ENCODE measurements at regions not wholly inside any gene's neighbourhood (a gene's known extent, or its start where the extent isn't known, plus 50 kb on each side); places are given as distances from the start of the nearest gene placed in this dataset.

DNA sequence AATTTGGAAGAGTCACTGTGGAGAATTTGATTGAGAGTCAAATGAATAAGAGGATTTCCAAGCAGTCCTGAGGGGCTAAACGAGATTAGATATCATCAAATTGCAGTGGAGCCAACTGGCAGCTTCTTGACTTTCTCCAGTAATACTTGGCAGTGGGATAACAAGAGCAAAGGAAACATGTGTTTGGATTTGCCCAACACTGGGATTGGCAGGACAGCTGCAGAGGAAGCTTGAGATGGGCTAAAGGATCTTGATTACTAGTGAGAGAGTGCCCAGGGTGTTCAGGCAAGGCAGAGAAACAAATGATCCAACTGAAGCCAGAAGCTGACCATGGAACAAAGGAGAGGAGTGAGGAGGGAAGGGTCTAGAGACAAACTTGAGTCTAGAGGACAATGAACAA, 356.0 kb upstream of the ISL1 start:
- H3K79me2 ChIP-seq (ENCODE audit: insufficient read depth, low read length) = no peaks in the 10 kb centered on the region
- no peak overlapping the region for H2AFZ ChIP-seq (ENCODE audit: low read length)
- H3K27me3 Mint-ChIP-seq (ENCODE audit: low read depth) = no peaks in the 10 kb centered on the region
- no peak overlapping the region for H2AK5ac ChIP-seq (ENCODE audit: insufficient read length, low read length)
- no peaks in the 10 kb centered on the region for H3K9me3 Mint-ChIP-seq
- no peaks in the 10 kb centered on the region for H3K79me1 ChIP-seq (ENCODE audit: insufficient read depth, low read depth, low read length, poor library complexity, severe bottlenecking)
- H3K4me1 ChIP-seq (ENCODE audit: insufficient read depth, low read length) = no peaks in the 10 kb centered on the region
- no peak for DNase-seq
- no peak overlapping the region for H4K91ac ChIP-seq (ENCODE audit: insufficient read length, low read depth, low read length)
- H3K9ac ChIP-seq (ENCODE audit: extremely low read depth, insufficient read length, low read length) = no peak overlapping the region
- no peaks in the 10 kb centered on the region for H3K23me2 ChIP-seq (ENCODE audit: insufficient read length, low read depth, low read length, poor library complexity, severe bottlenecking)
- no peak overlapping the region for H3K56ac ChIP-seq (ENCODE audit: insufficient read length, low read depth, low read length)
- H3K9me3 ChIP-seq (ENCODE audit: control insufficient read depth, low read depth, low read length) = no peaks in the 10 kb centered on the region
- H2BK5ac ChIP-seq (ENCODE audit: insufficient read length, low read length) = no peak overlapping the region
- H3K27me3 ChIP-seq (ENCODE audit: insufficient read depth, low read length) = no peaks in the 10 kb centered on the region
- no CpG with 5 or more reads among the region's 1 CpG for WGBS (ENCODE audit: extremely low coverage, insufficient read length, low lambda C conversion rate)
- H2BK120ac ChIP-seq (ENCODE audit: low read depth, low read length, poor library complexity, severe bottlenecking) = no peak overlapping the region
- H3K14ac ChIP-seq (ENCODE audit: insufficient read depth, low read length) = no peak overlapping the region
- H3T11ph ChIP-seq (ENCODE audit: low read length) = no peak overlapping the region
- H3K4me3 Mint-ChIP-seq = no peak overlapping the region
- H3K36me3 Mint-ChIP-seq (ENCODE audit: insufficient read depth in 1 of 3, low read depth in 3 of 3) = no peaks in the 10 kb centered on the region
- H4K20me1 ChIP-seq (ENCODE audit: control insufficient read depth, insufficient read depth, insufficient read length) = no peaks in the 10 kb centered on the region
- TF ChIP-seq, protein P1, sequence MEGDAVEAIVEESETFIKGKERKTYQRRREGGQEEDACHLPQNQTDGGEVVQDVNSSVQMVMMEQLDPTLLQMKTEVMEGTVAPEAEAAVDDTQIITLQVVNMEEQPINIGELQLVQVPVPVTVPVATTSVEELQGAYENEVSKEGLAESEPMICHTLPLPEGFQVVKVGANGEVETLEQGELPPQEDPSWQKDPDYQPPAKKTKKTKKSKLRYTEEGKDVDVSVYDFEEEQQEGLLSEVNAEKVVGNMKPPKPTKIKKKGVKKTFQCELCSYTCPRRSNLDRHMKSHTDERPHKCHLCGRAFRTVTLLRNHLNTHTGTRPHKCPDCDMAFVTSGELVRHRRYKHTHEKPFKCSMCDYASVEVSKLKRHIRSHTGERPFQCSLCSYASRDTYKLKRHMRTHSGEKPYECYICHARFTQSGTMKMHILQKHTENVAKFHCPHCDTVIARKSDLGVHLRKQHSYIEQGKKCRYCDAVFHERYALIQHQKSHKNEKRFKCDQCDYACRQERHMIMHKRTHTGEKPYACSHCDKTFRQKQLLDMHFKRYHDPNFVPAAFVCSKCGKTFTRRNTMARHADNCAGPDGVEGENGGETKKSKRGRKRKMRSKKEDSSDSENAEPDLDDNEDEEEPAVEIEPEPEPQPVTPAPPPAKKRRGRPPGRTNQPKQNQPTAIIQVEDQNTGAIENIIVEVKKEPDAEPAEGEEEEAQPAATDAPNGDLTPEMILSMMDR (conservative IDR thresholded peaks at IDR 0.05) = no peak
- H4K5ac ChIP-seq (ENCODE audit: insufficient read length, low read depth, low read length) = no peak overlapping the region
- H4K8ac ChIP-seq (replicated peaks; ENCODE audit: insufficient read length, low read depth, low read length) = no peak overlapping the region
- H3K4me2 ChIP-seq (ENCODE audit: insufficient read depth, insufficient read length, low read length) = no peak overlapping the region
- H3K27ac ChIP-seq (ENCODE audit: insufficient read length, low read depth, low read length) = no peak overlapping the region
- no peak overlapping the region for H3K23ac ChIP-seq (ENCODE audit: insufficient read length, low read depth, low read length)
- no peak overlapping the region for H2BK15ac ChIP-seq (ENCODE audit: low read depth, low read length)
- no peaks in the 10 kb centered on the region for H3K4me1 Mint-ChIP-seq
- no peak overlapping the region for H3K27ac Mint-ChIP-seq
- H3K4ac ChIP-seq (ENCODE audit: low read depth, low read length) = no peak overlapping the region
- no peak overlapping the region for H2BK12ac ChIP-seq (ENCODE audit: insufficient read length, low read depth, low read length)
- H3K18ac ChIP-seq (ENCODE audit: insufficient read length, low read depth, low read length) = no peak overlapping the region
- H2BK20ac ChIP-seq (ENCODE audit: low read depth, low read length, poor library complexity, severe bottlenecking) = no peak overlapping the region
